ENCODE measurements at regions not wholly inside any gene's neighbourhood (a gene's known extent, or its start where the extent isn't known, plus 50 kb on each side); places are given as distances from the start of the nearest gene placed in this dataset.

DNA sequence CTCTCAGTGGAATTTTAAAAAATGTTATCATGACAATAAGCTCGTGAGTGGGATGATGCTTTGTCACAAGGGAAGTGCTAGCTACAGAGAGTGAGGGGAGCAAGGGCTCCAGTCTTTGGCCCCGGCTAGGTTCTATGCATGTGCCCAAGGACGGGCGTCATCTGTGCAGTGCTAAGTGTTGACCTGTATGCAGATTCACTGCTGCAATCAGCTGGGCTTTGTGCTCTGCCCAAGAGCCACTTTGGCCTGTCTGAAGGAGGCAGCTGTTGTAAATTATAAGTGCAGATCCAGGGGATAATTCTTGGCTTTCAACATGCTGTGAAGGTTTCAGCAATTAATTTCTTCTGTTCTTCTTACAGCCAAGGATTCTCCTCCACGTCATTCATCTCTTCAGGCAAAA, 268.6 kb downstream of the PSAT1 start:
- H3K23ac ChIP-seq (ENCODE audit: insufficient read length) = no peak overlapping the region
- no peak for TF ChIP-seq SIX5 (IDR thresholded peaks at IDR 0.05; ENCODE audit: low read depth, low read length)
- no peak for TF ChIP-seq ZNF274 (IDR thresholded peaks at IDR 0.05; ENCODE audit: borderline replicate concordance, extremely low read depth, low read length)
- no peak for TF ChIP-seq SP4 (IDR thresholded peaks at IDR 0.05; ENCODE audit: low read length)
- POLR2A ChIA-PET (ENCODE audit: partially characterized antibody) = no interaction called here
- CTCF ChIA-PET (ENCODE audit: partially characterized antibody) = interaction anchor here (1.4 to 3.0 kb wide), 2 partner anchors 35 to 126 kb away, joined by 3 to 6 read pairs; no protein-coding TSS in a partner anchor
- H3K36me3 ChIP-seq (ENCODE audit: control insufficient read depth in 2 of 4, insufficient read depth in 4 of 4, low read length in 3 of 4) = no peaks in the 10 kb centered on the region
- H3K4me2 ChIP-seq (ENCODE audit: insufficient read depth in 1 of 2, low read depth in 2 of 2, low read length in 2 of 2) = no peak overlapping the region
- no peak overlapping the region for H2BK12ac ChIP-seq (ENCODE audit: low read depth, low read length)
- H3K4ac ChIP-seq (replicated peaks; ENCODE audit: insufficient read length, low read depth, low read length) = no peak overlapping the region
- no peaks in the 10 kb centered on the region; the same call in 1 of the 2 replicates for H3K79me1 ChIP-seq (ENCODE audit: low read depth, low read length)
- no peak overlapping the region for H3K18ac ChIP-seq (ENCODE audit: extremely low read depth, low read length)
- no peak overlapping the region for H3K56ac ChIP-seq (replicated peaks; ENCODE audit: insufficient read length, low read depth, low read length)
- H4K20me1 ChIP-seq (replicated peaks in 1 of 2; ENCODE audit: control insufficient read depth in 1 of 2, insufficient read depth in 2 of 2, low read length in 2 of 2) = no peaks in the 10 kb centered on the region
- no peak for DNase-seq (ENCODE audit: low read depth in 1 of 2, low spot score in 2 of 2)
- H3K14ac ChIP-seq (ENCODE audit: insufficient read length) = no peak overlapping the region
- H2AFZ ChIP-seq (ENCODE audit: low read length) = no peak overlapping the region
- H3K9ac ChIP-seq (replicated peaks in 1 of 4; ENCODE audit: extremely low read depth in 1 of 4, low read depth in 3 of 4, low read length in 3 of 4) = no peak overlapping the region
- FAIRE-seq = no peak
- 91% methylated on average over 5 of the region's 5 CpGs; no CpG with 5 or more reads in 1 of the 2 experiments for WGBS, 2 experiments (ENCODE audit: extremely low coverage in 1 of 2, insufficient coverage in 1 of 2, insufficient read length in 1 of 2, insufficient replicate concordance in 2 of 2, low coverage in 1 of 2, low lambda C conversion rate in 2 of 2, missing lambda C conversion rate in 1 of 2)
- H3K27ac ChIP-seq (ENCODE audit: low read depth, low read length) = no peak overlapping the region
- no peaks in the 10 kb centered on the region for H3K27me3 ChIP-seq (replicated peaks in 1 of 4; ENCODE audit: control insufficient read depth in 3 of 4, extremely low read depth in 1 of 4, insufficient read depth in 3 of 4, low read length in 3 of 4)
- H3K9me3 ChIP-seq (ENCODE audit: insufficient read depth in 2 of 2, low read depth in 1 of 2, low read length in 1 of 2) = no peaks in the 10 kb centered on the region
- no peak overlapping the region for H2AK5ac ChIP-seq (ENCODE audit: low read depth, low read length)
- no peak overlapping the region for H3K4me3 ChIP-seq (ENCODE audit: extremely low read depth in 1 of 4, insufficient read depth in 2 of 4, low read depth in 3 of 4, low read length in 4 of 4)
- H2BK5ac ChIP-seq (ENCODE audit: low read depth, low read length) = no peak overlapping the region
- H3K4me1 ChIP-seq (replicated peaks in 1 of 4; ENCODE audit: control insufficient read depth in 3 of 4, insufficient read depth in 4 of 4, low read length in 3 of 4) = no peaks in the 10 kb centered on the region; a peak in 1 of 7 replicates
- no peak overlapping the region for H2BK20ac ChIP-seq (ENCODE audit: low read length)
- H2BK15ac ChIP-seq (ENCODE audit: low read length) = no peak overlapping the region
- no peak overlapping the region for H4K8ac ChIP-seq (ENCODE audit: extremely low read depth, insufficient read depth, low read length)
- H3K23me2 ChIP-seq (ENCODE audit: low read depth, low read length) = no peaks in the 10 kb centered on the region
- no peaks in the 10 kb centered on the region for H3K79me2 ChIP-seq (ENCODE audit: control insufficient read depth in 1 of 2, insufficient read depth in 2 of 2, low read length in 2 of 2)
- H4K5ac ChIP-seq (ENCODE audit: insufficient read length, low read depth, low read length) = no peak overlapping the region
- no peak overlapping the region for H4K91ac ChIP-seq (replicated peaks; ENCODE audit: insufficient read length, low read length)
- no peak overlapping the region for H2BK120ac ChIP-seq (replicated peaks; ENCODE audit: low read depth, low read length)
